K562 (cell line): ENCODE measurements at regions not wholly inside any gene's neighbourhood (a gene's known extent, or its start where the extent isn't known, plus 50 kb on each side); places are given as distances from the start of the nearest gene placed in this dataset.

Experiments
- ATAC-seq: fragments of 200-7000 bp; cut with Tn5 transposase; 3 replicates; pipeline ENCODE4 v1.9.1; 2020; ENCODE audit warnings: moderate library complexity
- BruUV-seq: library from RNA; stranded (reverse); fragments of 400-500 nt; replicated peaks from 2 replicates; lab custom pipeline; 2021; lab: Mats Ljungman, UMichigan
- CTCF ChIA-PET: fragments of 300-600 bp; formaldehyde crosslinking; extraction: SDS; loops from one replicate; lab custom pipeline; 2021; ENCODE audit warnings: low intra/inter-chr PET ratio; lab: Yijun Ruan, JAX
- POLR2A ChIA-PET: fragments of 300-600, 350-650 bp; sonication (Branson Sonifier 250); formaldehyde crosslinking; extraction: SDS; loops from one replicate; lab custom pipeline; 2021; ENCODE audit warnings: antibody characterized with exemption, inconsistent platforms; lab: Yijun Ruan, JAX
- DNase-seq, 4 experiments: peaks; one replicate each; pipeline versions ENCODE4 v3.0.0 to v3.0.0-alpha.2; 2011 to 2018; ENCODE audit warnings: low spot score in 3 of 4, mixed read lengths in 3 of 4; ENCODE audit errors: extremely low read depth in 1 of 4
- FAIRE-seq: peaks from 2 replicates; lab custom pipeline; 2011; peaks lifted over from hg19 to GRCh38; lab: Jason Lieb, UNC
- H2AFZ ChIP-seq: 2 replicates; pipeline ENCODE4 v1.6.0; 2011; ENCODE audit warnings: low read depth, low read length, control low read depth, inconsistent platforms
- H3K27ac ChIP-seq: fragments of 200-600 bp; 3 replicates; pipeline ENCODE4 v1.8.0; 2011; ENCODE audit warnings: low read depth, mild to moderate bottlenecking, control low read depth, inconsistent platforms, low read length, moderate library complexity, mixed read lengths; ENCODE audit errors: extremely low read depth
- H3K27me3 ChIP-seq, 2 experiments: fragments of 300-600 bp in 1 of 2; 2 replicates in 1 of 2; 3 replicates in 1 of 2; pipeline versions ENCODE4 v1.6.0 to v1.8.0; 2011; ENCODE audit warnings: inconsistent platforms in 2 of 2, low read length in 2 of 2, mild to moderate bottlenecking in 1 of 2, mixed read lengths in 1 of 2, moderate library complexity in 1 of 2; ENCODE audit not compliant: control insufficient read depth in 2 of 2, insufficient read depth in 2 of 2
- H3K36me3 ChIP-seq: fragments of 300-600 bp; 3 replicates; pipeline ENCODE4 v1.8.0; 2011; ENCODE audit warnings: mild to moderate bottlenecking, low read length, inconsistent platforms; ENCODE audit not compliant: control insufficient read depth, insufficient read depth
- H3K4me1 ChIP-seq, 2 experiments: fragments of 200-600 bp in 1 of 2; replicated peaks in 1 of 2; 2 replicates in 1 of 2; 3 replicates in 1 of 2; pipeline versions ENCODE4 v1.5.1 to v1.8.0; 2011; ENCODE audit warnings: inconsistent platforms in 2 of 2, low read length in 2 of 2, mild to moderate bottlenecking in 1 of 2, mixed read lengths in 1 of 2, moderate library complexity in 1 of 2; ENCODE audit not compliant: control insufficient read depth in 2 of 2, insufficient read depth in 2 of 2
- H3K4me2 ChIP-seq: 2 replicates; pipeline ENCODE4 v1.6.1; 2011; ENCODE audit warnings: low read length, control low read depth, inconsistent platforms, mixed read lengths; ENCODE audit not compliant: insufficient read depth
- H3K4me3 ChIP-seq: fragments of 200-600 bp; sonication (generic), shearing (Covaris generic); 2 replicates; pipeline ENCODE4 v1.5.1; 2016; ENCODE audit warnings: control low read depth, inconsistent platforms
- H3K79me2 ChIP-seq: fragments of 200-600 bp; 3 replicates; pipeline ENCODE4 v1.8.0; 2011; ENCODE audit warnings: low read length, inconsistent platforms; ENCODE audit not compliant: control insufficient read depth, insufficient read depth
- H3K9ac ChIP-seq, 2 experiments: 2 replicates each; pipeline versions ENCODE4 v1.6.0 to v1.6.1; 2011; ENCODE audit warnings: low read depth in 2 of 2, low read length in 2 of 2, control low read depth in 1 of 2, inconsistent platforms in 1 of 2, mild to moderate bottlenecking in 1 of 2, mixed read lengths in 1 of 2; ENCODE audit not compliant: insufficient read depth in 1 of 2
- H3K9me1 ChIP-seq: one replicate; pipeline ENCODE4 v1.6.0; 2011; ENCODE audit warnings: inconsistent platforms, mild to moderate bottlenecking, low read length, moderate library complexity; ENCODE audit not compliant: control insufficient read depth, insufficient read depth
- H3K9me3 ChIP-seq: replicated peaks from 2 replicates; pipeline ENCODE4 v1.5.1; 2011; ENCODE audit warnings: low read depth, low read length, inconsistent platforms; ENCODE audit not compliant: control insufficient read depth, insufficient read depth
- H4K20me1 ChIP-seq: replicated peaks from 2 replicates; pipeline ENCODE4 v1.6.1; 2011; ENCODE audit warnings: low read length, inconsistent platforms, mixed read lengths; ENCODE audit not compliant: control insufficient read depth, insufficient read depth
- ESRRB ChIP-seq: fragments of 250-450 bp; sonication (Bioruptor Pico); IDR thresholded peaks from 2 replicates; pipeline ENCODE4 v1.5.0; 2020; ENCODE audit warnings: mild to moderate bottlenecking, moderate library complexity, borderline replicate concordance
- MCM2 ChIP-seq: fragments of 450-650 bp; IDR thresholded peaks from 2 replicates; pipeline ENCODE4 v1.6.1; 2017; ENCODE audit warnings: low read depth, mild to moderate bottlenecking
- NFRKB ChIP-seq: fragments of 450-650 bp; IDR thresholded peaks from 2 replicates; pipeline ENCODE4 v1.6.1; 2016; ENCODE audit warnings: low read depth
- PHF8 ChIP-seq: fragments of 200-600 bp; sonication (generic); IDR thresholded peaks from 2 replicates; pipeline ENCODE4 v1.6.1; 2012; ENCODE audit warnings: mixed run types, mild to moderate bottlenecking, inconsistent platforms, low read length, moderate library complexity, borderline replicate concordance
- RBM14 ChIP-seq: fragments of 200-400 bp; formaldehyde crosslinking; IDR thresholded peaks from 2 replicates; pipeline ENCODE4 v1.6.1; 2018; ENCODE audit warnings: low read depth, mild to moderate bottlenecking, low read length, moderate library complexity, borderline replicate concordance; ENCODE audit not compliant: insufficient read depth
- RCOR1 ChIP-seq, 2 experiments: IDR thresholded peaks; 2 replicates each; pipeline ENCODE4 v1.6.1; 2012; ENCODE audit warnings: low read depth in 2 of 2, low read length in 2 of 2, borderline replicate concordance in 1 of 2, improper control_type of control experiment in 1 of 2
- SMARCC2 ChIP-seq: fragments of 450-650 bp; IDR thresholded peaks from 2 replicates; pipeline ENCODE4 v1.6.1; 2017; ENCODE audit warnings: antibody characterized with exemption, moderate library complexity, mild to moderate bottlenecking, low read depth
- SOX6 ChIP-seq: fragments of 450-650 bp; IDR thresholded peaks from 2 replicates; pipeline ENCODE4 v1.6.1; 2014; ENCODE audit warnings: mild to moderate bottlenecking
- TCF7L2 ChIP-seq: fragments of 150-350 bp; IDR thresholded peaks from 2 replicates; pipeline ENCODE4 v1.6.1; 2016; ENCODE audit warnings: low read depth, mild to moderate bottlenecking, low read length, moderate library complexity
- TOE1 ChIP-seq, 2 experiments: fragments of 450-650 bp in 1 of 2; sonication (generic) in 1 of 2; formaldehyde crosslinking in 1 of 2; IDR thresholded peaks; 2 replicates each; pipeline versions ENCODE4 v1.7.1 to v1.8.0; 2016 to 2022; ENCODE audit warnings: borderline replicate concordance in 2 of 2, mild to moderate bottlenecking in 2 of 2, antibody characterized with exemption in 1 of 2, inconsistent platforms in 1 of 2, low read depth in 1 of 2, missing genetic modification reagents in 1 of 2, moderate library complexity in 1 of 2
- XRCC4 ChIP-seq: IDR thresholded peaks from one replicate; pipeline ENCODE4 v1.6.1; 2011; ENCODE audit not compliant: insufficient read depth, insufficient read length; ENCODE audit errors: extremely low read depth
- ZNF586 ChIP-seq: fragments of 450-650 bp; formaldehyde crosslinking; conservative IDR thresholded peaks from 2 replicates; pipeline ENCODE4 v1.4.0; 2020; ENCODE audit warnings: mild to moderate bottlenecking, moderate library complexity
- WGBS: fragments of 100-300 bp; shearing (Covaris generic); methylation state at CpG from one replicate; pipeline ENCODE4 v1.1.6; 2016; ENCODE audit warnings: low coverage, mixed read lengths; ENCODE audit not compliant: insufficient coverage; ENCODE audit errors: missing lambda C conversion rate; 5-methylcytosine and 5-hydroxymethylcytosine counted together
- in situ Hi-C: fragments of 300-500 bp; cut with MboI; formaldehyde crosslinking; loops from 4 replicates; pipeline ENCODE4 v1.15.0; 2018; ENCODE audit warnings: inconsistent platforms, mixed read lengths
- intact Hi-C: fragments of 100-400 bp; cut with micrococcal nuclease; formaldehyde crosslinking; loops from 2 replicates; pipeline ENCODE4 v1.14.2; 2022
- TF ChIP-seq, protein P1 (sequence below): sonication (generic); formaldehyde crosslinking; IDR thresholded peaks from 2 replicates; pipeline ENCODE4 v1.8.0; 2022; ENCODE audit warnings: mild to moderate bottlenecking, low read depth, missing genetic modification reagents

GRCh38 chr1:80403471-80403893 is 1397.0 kb upstream of the ADGRL4 start (continued):
- TF ChIP-seq, protein P1, sequence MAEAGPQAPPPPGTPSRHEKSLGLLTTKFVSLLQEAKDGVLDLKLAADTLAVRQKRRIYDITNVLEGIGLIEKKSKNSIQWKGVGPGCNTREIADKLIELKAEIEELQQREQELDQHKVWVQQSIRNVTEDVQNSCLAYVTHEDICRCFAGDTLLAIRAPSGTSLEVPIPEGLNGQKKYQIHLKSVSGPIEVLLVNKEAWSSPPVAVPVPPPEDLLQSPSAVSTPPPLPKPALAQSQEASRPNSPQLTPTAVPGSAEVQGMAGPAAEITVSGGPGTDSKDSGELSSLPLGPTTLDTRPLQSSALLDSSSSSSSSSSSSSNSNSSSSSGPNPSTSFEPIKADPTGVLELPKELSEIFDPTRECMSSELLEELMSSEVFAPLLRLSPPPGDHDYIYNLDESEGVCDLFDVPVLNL: no peak
- TF ChIP-seq TOE1 (IDR thresholded peaks at IDR 0.05; ENCODE audit: borderline replicate concordance) (no peak), TOE1 (CRISPR knock-in tag; IDR thresholded peaks at IDR 0.05; ENCODE audit: borderline replicate concordance, low read depth) (no peak), XRCC4 (no peak), SMARCC2 (no peak), NFRKB (no peak), RCOR1 (IDR thresholded peaks at IDR 0.05; ENCODE audit: borderline replicate concordance in 1 of 2, low read depth in 2 of 2, low read length in 2 of 2) (no peak), ESRRB (CRISPR knock-in tag) (no peak), PHF8 (no peak)
- TF ChIP-seq, all 486 proteins: peak for 0

DNA sequence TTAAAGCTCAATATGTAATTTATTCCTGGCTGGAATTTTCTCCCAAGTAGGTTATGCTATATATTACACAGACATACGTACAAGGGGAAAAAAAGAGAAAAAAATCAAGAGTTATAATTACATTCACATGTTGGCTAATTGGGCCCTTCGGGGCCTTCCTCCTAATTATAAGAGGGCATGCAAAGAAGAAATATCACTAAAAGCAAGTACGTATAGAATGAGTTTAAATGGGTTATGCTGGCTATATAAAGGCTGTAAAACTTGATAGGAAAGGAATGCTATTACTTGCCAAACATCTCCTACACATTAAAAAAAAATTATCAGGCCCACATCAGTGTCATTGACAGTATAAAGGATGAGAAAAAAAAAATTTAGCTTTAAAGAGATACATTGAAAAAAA is 1396.1 kb upstream of the ADGRL4 start:
- H3K9ac ChIP-seq: no peak overlapping the region
- no peaks in the 10 kb centered on the region for H3K36me3 ChIP-seq
- H2AFZ ChIP-seq: no peak overlapping the region
- no peaks in the 10 kb centered on the region for H3K4me1 ChIP-seq
- DNase-seq (no peak), FAIRE-seq (no peak), ATAC-seq (no peak)
- WGBS: 0% methylated on average over 3 of the region's 3 CpGs
- no peak overlapping the region for H3K4me3 ChIP-seq
- H3K27ac ChIP-seq: no peak overlapping the region
- intact Hi-C loops: no loop called here
- H3K4me2 ChIP-seq: no peak overlapping the region
- H3K9me3 ChIP-seq: no peaks in the 10 kb centered on the region
- no peaks in the 10 kb centered on the region for H3K27me3 ChIP-seq
- no TSS peak for BruUV-seq
- CTCF ChIA-PET: no interaction called here
- POLR2A ChIA-PET: no interaction called here
- H4K20me1 ChIP-seq: no peaks in the 10 kb centered on the region
- no peaks in the 10 kb centered on the region for H3K79me2 ChIP-seq
- H3K9me1 ChIP-seq: no peaks in the 10 kb centered on the region
- in situ Hi-C loops: no loop called here
- no peak for TF ChIP-seq TCF7L2
- no peak for TF ChIP-seq ZNF586 (CRISPR knock-in tag)
- TF ChIP-seq SOX6: no peak
- TF ChIP-seq MCM2: no peak
- TF ChIP-seq RBM14: no peak
- no peak for TF ChIP-seq RCOR1 (IDR thresholded peaks at IDR 0.05; ENCODE audit: borderline replicate concordance in 1 of 2, low read depth in 2 of 2, low read length in 2 of 2)
